Mesendoderm (in vitro differentiated cells): ENCODE measurements at regions not wholly inside any gene's neighbourhood (a gene's known extent, or its start where the extent isn't known, plus 50 kb on each side); places are given as distances from the start of the nearest gene placed in this dataset.

Experiments
- DNase-seq: peaks from one replicate; pipeline ENCODE4 v3.0.0; 2013
- H2AK5ac ChIP-seq: 2 replicates; pipeline ENCODE4 v1.6.1; 2013; ENCODE audit warnings: low read length, inconsistent platforms
- H2BK120ac ChIP-seq: 2 replicates; pipeline ENCODE4 v1.6.1; 2013; ENCODE audit warnings: low read depth, mild to moderate bottlenecking, low read length, moderate library complexity, mixed read lengths
- H2BK15ac ChIP-seq: replicated peaks from 2 replicates; pipeline ENCODE4 v1.6.1; 2013; ENCODE audit warnings: low read depth, mild to moderate bottlenecking, moderate library complexity
- H2BK5ac ChIP-seq: 2 replicates; pipeline ENCODE4 v1.6.1; 2013; ENCODE audit warnings: low read length, inconsistent platforms
- H3K18ac ChIP-seq: 2 replicates; pipeline ENCODE4 v1.6.1; 2013; ENCODE audit warnings: mild to moderate bottlenecking, low read length, mixed read lengths
- H3K23ac ChIP-seq: one replicate; pipeline ENCODE4 v1.6.1; 2013; ENCODE audit warnings: low read length
- H3K27ac ChIP-seq: 2 replicates; pipeline ENCODE4 v1.5.1; 2013; ENCODE audit warnings: low read depth, mild to moderate bottlenecking, inconsistent platforms, low read length, moderate library complexity
- H3K27me3 ChIP-seq: 2 replicates; pipeline ENCODE4 v1.6.1; 2013; ENCODE audit warnings: low read length, control low read depth, mild to moderate bottlenecking, inconsistent platforms; ENCODE audit not compliant: insufficient read depth, poor library complexity
- H3K36me3 ChIP-seq: 2 replicates; pipeline ENCODE4 v1.6.1; 2013; ENCODE audit warnings: low read length, inconsistent platforms; ENCODE audit not compliant: control insufficient read depth, insufficient read depth
- H3K4ac ChIP-seq: one replicate; pipeline ENCODE4 v1.6.1; 2013; ENCODE audit warnings: low read depth, mild to moderate bottlenecking, low read length, moderate library complexity
- H3K4me1 ChIP-seq: 2 replicates; pipeline ENCODE4 v1.6.1; 2013; ENCODE audit warnings: low read depth, low read length, inconsistent platforms; ENCODE audit not compliant: control insufficient read depth
- H3K4me2 ChIP-seq: 2 replicates; pipeline ENCODE4 v1.6.1; 2013; ENCODE audit warnings: low read length
- H3K4me3 ChIP-seq: 2 replicates; pipeline ENCODE4 v1.5.1; 2013; ENCODE audit warnings: mild to moderate bottlenecking, low read length
- H3K56ac ChIP-seq: one replicate; pipeline ENCODE4 v1.6.1; 2013; ENCODE audit warnings: low read length
- H3K79me1 ChIP-seq: 2 replicates; pipeline ENCODE4 v1.6.1; 2013; ENCODE audit warnings: low read length, inconsistent platforms
- H3K79me2 ChIP-seq: 2 replicates; pipeline ENCODE4 v1.6.1; 2013; ENCODE audit warnings: mild to moderate bottlenecking, low read length; ENCODE audit not compliant: control insufficient read depth, insufficient read depth
- H3K9ac ChIP-seq: 2 replicates; pipeline ENCODE4 v1.6.1; 2013; ENCODE audit warnings: low read length, inconsistent platforms
- H4K5ac ChIP-seq: one replicate; pipeline ENCODE4 v1.6.1; 2013; ENCODE audit warnings: low read length
- H4K8ac ChIP-seq: one replicate; pipeline ENCODE4 v1.6.1; 2013; ENCODE audit warnings: low read depth, mild to moderate bottlenecking, control low read depth, low read length, moderate library complexity
- WGBS: extraction: QIAGEN DNeasy Blood & Tissue Kit; methylation state at CpG from one replicate; pipeline ENCODE4 v1.1.7; 2013; ENCODE audit warnings: low lambda C conversion rate, missing lambda C conversion rate; ENCODE audit not compliant: insufficient coverage; ENCODE audit errors: extremely low coverage; 5-methylcytosine and 5-hydroxymethylcytosine counted together

DNA sequence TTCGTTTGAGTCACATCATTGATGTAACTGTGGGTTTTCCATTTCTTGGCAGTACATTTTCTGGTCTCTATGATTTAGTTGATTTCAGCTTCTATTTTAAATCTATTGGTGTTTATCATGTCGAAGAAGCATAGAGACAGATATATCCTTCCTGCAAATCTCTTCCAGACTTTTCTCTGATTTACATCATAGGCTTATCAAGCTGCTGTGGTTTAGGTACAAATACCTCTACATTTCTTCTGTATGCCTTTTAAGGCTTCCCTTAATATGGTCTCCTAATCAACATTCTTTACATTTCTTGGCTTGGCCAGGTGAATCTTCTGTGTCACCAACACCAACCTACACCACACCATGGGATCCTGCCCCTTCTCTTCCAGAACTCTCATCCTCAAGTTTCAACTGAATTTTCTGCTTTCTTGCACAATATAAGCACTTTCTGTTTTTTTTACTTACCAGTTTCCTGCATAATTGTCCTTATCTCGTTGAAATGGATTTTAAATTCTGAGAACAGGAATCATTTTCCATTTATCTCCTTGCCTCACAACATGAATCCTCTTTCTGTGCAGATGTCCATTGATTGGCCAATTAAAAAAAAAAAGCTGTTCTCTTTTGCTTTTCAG, 626.9 kb downstream of the ANKRD50 start:
- H2BK120ac ChIP-seq = no peak overlapping the region

DNA sequence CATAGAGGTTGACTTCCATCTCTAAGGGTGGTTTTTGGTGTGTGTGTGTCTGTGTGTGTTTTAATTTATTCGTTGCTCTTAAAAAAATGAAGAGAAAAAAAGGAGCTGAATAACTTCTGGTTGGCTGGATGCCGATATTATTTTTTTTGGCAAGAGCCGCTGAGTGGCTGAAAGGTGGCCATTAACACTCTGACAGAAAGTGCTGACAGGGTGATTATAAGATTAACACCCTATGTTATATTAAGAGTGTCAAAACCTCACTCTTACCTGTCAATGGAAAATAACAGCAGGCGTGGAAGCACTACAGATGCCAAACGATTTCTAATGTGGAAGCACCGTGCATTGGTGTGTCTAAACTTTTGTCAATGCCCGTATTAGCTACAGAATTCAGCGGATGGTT, 622.5 kb downstream of the ANKRD50 start:
- H3K27ac ChIP-seq = no peak overlapping the region
- no peak overlapping the region for H2AK5ac ChIP-seq
- H3K23ac ChIP-seq = no peak overlapping the region
- no peaks in the 10 kb centered on the region for H3K36me3 ChIP-seq
- peaks cover 2% of the 10 kb centered on the region for H3K4me1 ChIP-seq
- no peak overlapping the region for H4K8ac ChIP-seq
- H3K4ac ChIP-seq = no peak overlapping the region
- no peak for DNase-seq
- H3K56ac ChIP-seq = no peak overlapping the region
- H3K27me3 ChIP-seq = no peaks in the 10 kb centered on the region
- H3K79me2 ChIP-seq = no peaks in the 10 kb centered on the region
- no peak overlapping the region for H4K5ac ChIP-seq
- no peaks in the 10 kb centered on the region for H3K79me1 ChIP-seq
- H3K4me3 ChIP-seq = no peak overlapping the region
- H3K9ac ChIP-seq = no peak overlapping the region
- no CpG with 5 or more reads among the region's 8 CpGs for WGBS
- no peak overlapping the region for H3K4me2 ChIP-seq
- no peak overlapping the region for H3K18ac ChIP-seq
- H2BK5ac ChIP-seq = no peak overlapping the region
- no peak overlapping the region for H2BK15ac ChIP-seq
- no peak overlapping the region for H2BK120ac ChIP-seq

More for the DNA sequence above, 626.9 kb downstream of the ANKRD50 start:
- Histone ChIP-seq H2BK15ac (no peak overlapping the region), H3K79me2 (no peaks in the 10 kb centered on the region), H3K23ac (no peak overlapping the region), H3K4me2 (no peak overlapping the region), H3K9ac (no peak overlapping the region), H4K5ac (no peak overlapping the region), H2BK5ac (no peak overlapping the region), H2AK5ac (no peak overlapping the region), H3K27me3 (no peaks in the 10 kb centered on the region), H3K4ac (no peak overlapping the region), H3K27ac (no peak overlapping the region), H3K56ac (no peak overlapping the region), H3K4me3 (no peak overlapping the region), H3K36me3 (no peaks in the 10 kb centered on the region), H3K79me1 (no peaks in the 10 kb centered on the region), H3K4me1 (peaks cover 2% of the 10 kb centered on the region), H4K8ac (no peak overlapping the region), H3K18ac (no peak overlapping the region)
- WGBS = no CpG with 5 or more reads among the region's 3 CpGs
- peak; percentile 57 for DNase-seq

DNA sequence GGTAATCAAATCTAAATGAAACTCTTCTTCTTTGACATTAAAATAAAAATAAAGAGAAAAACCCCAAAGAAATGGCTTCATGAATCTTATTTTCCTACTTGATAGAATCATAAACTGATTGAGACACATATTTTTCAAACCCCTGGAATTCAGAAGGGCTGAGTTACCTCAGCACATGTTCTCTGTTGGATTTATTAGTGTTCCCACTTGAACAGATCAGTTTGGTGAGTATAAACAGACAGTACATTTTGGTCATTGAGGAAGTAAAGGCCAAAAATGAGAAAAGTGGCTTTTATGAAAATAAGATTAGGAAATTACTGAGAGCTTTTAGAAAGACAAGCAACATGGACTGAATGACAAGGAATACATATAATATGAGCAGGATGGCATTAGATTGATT, 620.4 kb downstream of the ANKRD50 start:
- H2BK15ac ChIP-seq = no peak overlapping the region
- H2BK120ac ChIP-seq = no peak overlapping the region
- H2AK5ac ChIP-seq = no peak overlapping the region

DNA sequence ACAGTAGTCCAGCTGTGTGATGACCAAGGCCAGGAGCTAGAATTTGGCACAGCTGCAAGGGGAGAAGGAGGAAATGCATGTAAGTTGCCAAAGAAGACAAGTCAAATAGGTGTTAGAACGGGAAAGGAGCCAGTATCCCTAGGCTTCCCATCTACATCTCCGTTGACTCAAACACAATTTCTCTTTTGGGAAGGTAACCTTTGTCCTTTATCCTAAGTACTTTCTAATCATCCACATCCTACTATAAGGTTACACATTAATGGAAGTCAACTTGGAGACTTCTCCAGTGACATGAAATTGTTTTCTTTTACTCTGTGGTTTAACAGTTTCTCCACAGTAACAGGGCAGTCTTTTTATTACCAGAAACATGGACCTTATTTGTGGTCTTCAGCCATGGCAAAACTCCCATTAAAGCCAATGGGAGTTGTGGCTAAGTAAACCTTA, 620.0 kb downstream of the ANKRD50 start:
- Histone ChIP-seq H3K9ac (no peak overlapping the region), H3K23ac (no peak overlapping the region), H3K4me1 (no peaks in the 10 kb centered on the region), H2BK15ac (no peak overlapping the region), H3K18ac (no peak overlapping the region), H3K36me3 (no peaks in the 10 kb centered on the region), H3K79me2 (no peaks in the 10 kb centered on the region), H2BK120ac (no peak overlapping the region), H3K27me3 (no peaks in the 10 kb centered on the region), H3K27ac (no peak overlapping the region), H3K4me2 (no peak overlapping the region), H3K56ac (no peak overlapping the region), H2AK5ac (no peak overlapping the region), H3K4ac (no peak overlapping the region), H2BK5ac (no peak overlapping the region), H3K4me3 (no peak overlapping the region), H4K5ac (no peak overlapping the region), H3K79me1 (no peaks in the 10 kb centered on the region), H4K8ac (no peak overlapping the region)
- WGBS = no CpG with 5 or more reads among the region's 2 CpGs
- DNase-seq = no peak

More for the DNA sequence above, 620.4 kb downstream of the ANKRD50 start:
- no peak overlapping the region for H3K18ac ChIP-seq
- H3K4me2 ChIP-seq = no peak overlapping the region
- no peak overlapping the region for H3K23ac ChIP-seq
- H3K56ac ChIP-seq = no peak overlapping the region
- H3K4me1 ChIP-seq = no peaks in the 10 kb centered on the region
- H3K4ac ChIP-seq = no peak overlapping the region
- H3K79me2 ChIP-seq = no peaks in the 10 kb centered on the region
- H2BK5ac ChIP-seq = no peak overlapping the region
- H3K36me3 ChIP-seq = no peaks in the 10 kb centered on the region
- DNase-seq = no peak
- no peak overlapping the region for H3K4me3 ChIP-seq
- H3K27ac ChIP-seq = no peak overlapping the region
- no peaks in the 10 kb centered on the region for H3K27me3 ChIP-seq
- H4K5ac ChIP-seq = no peak overlapping the region
- H4K8ac ChIP-seq = no peak overlapping the region
- no peak overlapping the region for H3K9ac ChIP-seq
- no peaks in the 10 kb centered on the region for H3K79me1 ChIP-seq

DNA sequence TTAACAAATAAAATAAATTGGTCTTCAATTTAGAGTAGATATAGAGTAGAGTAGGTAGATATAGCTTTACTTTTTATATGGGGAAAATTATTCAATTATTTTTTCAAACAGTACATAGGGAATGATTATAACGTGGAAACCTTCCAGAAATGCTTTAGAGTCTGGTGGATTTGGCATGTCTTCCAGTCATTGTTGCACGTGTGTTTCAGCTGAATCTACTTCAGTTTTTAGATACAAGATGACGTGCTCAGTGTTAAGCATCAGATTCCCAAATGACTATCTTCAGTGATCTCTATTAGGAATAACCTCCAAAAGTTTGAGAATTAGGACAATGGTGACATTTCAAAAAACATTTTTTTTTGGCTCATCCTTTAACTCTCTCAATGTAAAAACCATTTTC, 616.9 kb downstream of the ANKRD50 start:
- Histone ChIP-seq H4K5ac (no peak overlapping the region), H3K18ac (no peak overlapping the region), H3K56ac (no peak overlapping the region), H3K4me2 (no peak overlapping the region), H3K36me3 (no peaks in the 10 kb centered on the region), H3K23ac (no peak overlapping the region), H2AK5ac (no peak overlapping the region), H3K79me2 (no peaks in the 10 kb centered on the region), H2BK5ac (no peak overlapping the region), H2BK15ac (no peak overlapping the region), H3K4me1 (no peaks in the 10 kb centered on the region), H3K9ac (no peak overlapping the region), H3K4me3 (no peak overlapping the region), H3K4ac (no peak overlapping the region), H3K27ac (no peak overlapping the region), H3K79me1 (no peaks in the 10 kb centered on the region), H2BK120ac (no peak overlapping the region), H3K27me3 (no peaks in the 10 kb centered on the region), H4K8ac (no peak overlapping the region)
- no peak for DNase-seq
- WGBS = no CpG with 5 or more reads among the region's 3 CpGs

DNA sequence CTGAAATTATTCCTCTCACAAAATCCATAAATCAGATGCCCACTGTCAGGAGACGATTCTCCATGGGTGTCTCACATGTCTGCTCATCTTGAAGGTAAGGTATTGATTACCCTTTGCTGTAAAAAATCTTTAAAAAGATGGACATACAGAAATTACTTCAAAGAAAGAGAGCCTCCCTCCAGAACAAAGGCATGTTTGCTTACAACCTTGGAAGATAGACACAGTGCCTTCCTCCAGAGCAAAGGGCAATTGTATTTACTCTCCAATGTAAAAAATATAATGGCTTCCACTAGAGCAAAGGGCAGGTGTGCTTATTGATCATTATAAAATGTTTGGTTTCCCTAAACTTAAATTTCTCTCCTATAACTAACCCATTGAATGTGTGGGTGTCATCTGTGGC, 616.2 kb downstream of the ANKRD50 start:
- Histone ChIP-seq H3K79me1 (no peaks in the 10 kb centered on the region), H2BK120ac (no peak overlapping the region), H3K4me1 (no peaks in the 10 kb centered on the region), H3K18ac (no peak overlapping the region), H3K27ac (no peak overlapping the region), H2AK5ac (no peak overlapping the region), H2BK15ac (no peak overlapping the region), H4K5ac (no peak overlapping the region), H4K8ac (no peak overlapping the region), H3K4me3 (no peak overlapping the region), H3K36me3 (no peaks in the 10 kb centered on the region), H3K4me2 (no peak overlapping the region), H3K23ac (no peak overlapping the region), H3K27me3 (no peaks in the 10 kb centered on the region), H3K79me2 (no peaks in the 10 kb centered on the region), H3K56ac (no peak overlapping the region), H2BK5ac (no peak overlapping the region), H3K4ac (no peak overlapping the region), H3K9ac (no peak overlapping the region)
- no peak for DNase-seq
- WGBS = no CpG with 5 or more reads among the region's 1 CpG
